ENCODE measurements at regions not wholly inside any gene's neighbourhood (a gene's known extent, or its start where the extent isn't known, plus 50 kb on each side); places are given as distances from the start of the nearest gene placed in this dataset.

- DNase-seq, result no peak
Observed at GRCh38 chr15:35857567-35858226, 311.7 kb upstream of the DPH6 start.

GRCh38 chr15:35858707-35859106 is 312.7 kb upstream of the DPH6 start:
- DNase-seq, result no peak

- DNase-seq, result no peak
Observed at GRCh38 chr15:35863655-35864054, 317.7 kb upstream of the DPH6 start.

- no peak for DNase-seq
Observed at GRCh38 chr15:35867356-35867755, 321.4 kb upstream of the DPH6 start.

GRCh38 chr15:35871282-35871681 is 325.3 kb upstream of the DPH6 start:
- DNase-seq, result no peak

DNA sequence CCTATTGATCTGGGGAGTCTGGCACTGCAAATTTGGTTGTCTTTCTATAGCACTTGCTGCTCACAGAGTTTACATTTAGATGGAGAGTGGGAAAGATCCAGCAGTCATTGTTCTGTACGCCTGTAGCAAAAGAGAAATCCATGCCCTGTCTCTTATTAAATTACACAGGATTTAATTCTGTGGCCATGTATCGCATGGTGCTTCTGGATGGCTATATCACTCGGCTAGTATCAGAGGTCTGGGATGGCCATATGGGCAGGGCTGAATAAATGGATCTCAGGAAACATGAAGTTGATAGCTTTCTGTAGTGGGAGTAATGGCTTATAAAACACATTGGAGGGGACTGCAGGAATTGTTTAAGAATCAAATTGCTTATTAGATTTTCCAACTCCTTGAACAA is 325.8 kb upstream of the DPH6 start:
- DNase-seq, result no peak

GRCh38 chr15:35872577-35872976 is 326.6 kb upstream of the DPH6 start:
- no peak for DNase-seq

- no peak for DNase-seq
Observed at GRCh38 chr15:35874260-35874905, 328.4 kb upstream of the DPH6 start.

GRCh38 chr15:35876762-35877161 is 330.8 kb upstream of the DPH6 start:
- DNase-seq, result no peak

DNA sequence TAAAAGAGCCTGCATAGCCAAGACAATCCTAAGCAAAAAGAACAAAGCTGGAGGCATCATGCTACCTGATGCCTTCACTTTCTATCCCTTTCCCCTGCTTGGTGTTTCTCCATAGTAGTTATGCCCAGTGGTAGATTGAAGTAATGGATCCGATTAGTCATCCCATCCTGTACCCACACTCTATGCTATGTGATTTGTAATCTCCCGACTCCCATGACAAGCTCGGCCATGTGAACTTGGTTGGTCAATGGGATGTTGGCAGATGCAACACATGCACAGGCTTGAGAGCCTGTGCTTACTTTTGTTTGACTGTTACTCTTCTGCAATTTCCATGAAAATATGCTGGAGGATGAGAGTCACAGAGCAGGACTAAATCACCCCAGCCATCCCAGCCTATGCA is 334.9 kb upstream of the DPH6 start:
- DNase-seq, result no peak

GRCh38 chr15:35885870-35886269 is 339.9 kb upstream of the DPH6 start:
- no peak for DNase-seq

DNA sequence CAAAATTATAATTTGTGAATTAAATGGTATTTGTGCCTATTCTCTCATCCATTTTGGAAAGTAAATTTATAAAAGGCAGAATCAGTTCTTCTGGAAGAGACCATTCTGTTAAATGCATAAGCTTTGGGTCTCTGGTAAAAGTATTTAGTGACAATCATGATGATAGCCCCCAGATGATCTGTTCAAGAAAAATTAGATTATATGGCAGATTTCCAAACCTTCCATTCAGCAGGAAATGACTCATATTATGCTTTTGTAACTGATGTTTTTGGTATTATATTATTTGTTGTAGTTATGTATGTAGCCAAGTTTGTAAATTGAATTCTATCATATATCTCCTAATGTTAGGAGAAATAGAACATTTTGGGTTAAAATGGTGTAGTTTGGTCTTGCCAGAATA is 340.8 kb upstream of the DPH6 start:
- no peak for DNase-seq

GRCh38 chr15:35888815-35889214 is 342.9 kb upstream of the DPH6 start:
- no peak for DNase-seq

GRCh38 chr15:35907511-35907910 is 361.5 kb upstream of the DPH6 start:
- DNase-seq, result no peak

DNA sequence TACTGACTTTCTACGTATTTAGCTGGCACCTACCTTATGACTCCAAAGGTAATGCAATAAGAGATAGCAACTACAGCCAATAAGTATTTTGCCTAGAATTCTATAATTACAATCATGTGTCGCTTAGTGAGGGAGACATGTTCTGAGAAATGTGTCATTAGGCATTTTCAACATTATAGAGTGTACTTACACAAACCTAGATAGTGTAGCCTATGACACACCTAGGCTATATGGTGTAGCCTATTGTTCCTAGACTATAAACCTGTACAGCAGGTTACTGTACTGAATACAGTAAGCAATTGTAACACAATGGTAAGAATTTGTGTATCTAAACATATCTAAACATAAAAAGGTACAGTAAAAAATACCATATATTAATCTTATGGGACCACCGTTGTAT is 363.4 kb upstream of the DPH6 start:
- no peak for DNase-seq

- DNase-seq, result no peak
Observed at GRCh38 chr15:35910227-35910626, 364.3 kb upstream of the DPH6 start.

- no peak for DNase-seq
Observed at GRCh38 chr15:35911052-35911777, 365.2 kb upstream of the DPH6 start.

GRCh38 chr15:35912196-35912595 is 366.2 kb upstream of the DPH6 start:
- DNase-seq, result no peak

DNA sequence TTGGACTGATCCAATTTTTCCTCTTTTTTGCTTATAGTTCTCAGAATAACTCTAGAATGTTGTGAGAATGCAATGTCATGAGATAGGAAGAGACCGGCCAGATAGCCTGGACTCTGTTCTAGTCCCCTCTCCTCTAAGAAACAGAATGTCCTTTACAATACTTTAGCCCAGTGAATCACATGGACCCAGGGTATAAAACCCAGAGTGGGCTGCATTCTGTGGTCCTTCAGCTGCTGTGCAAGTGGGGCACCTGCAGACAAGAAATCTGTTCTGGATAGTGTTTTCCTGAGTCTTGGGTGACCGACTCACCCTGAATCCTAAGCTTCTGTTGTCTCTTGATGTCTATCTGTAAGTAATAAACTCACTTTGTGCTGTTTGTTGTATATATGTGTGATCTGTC is 368.6 kb upstream of the DPH6 start:
- DNase-seq, result no peak

DNA sequence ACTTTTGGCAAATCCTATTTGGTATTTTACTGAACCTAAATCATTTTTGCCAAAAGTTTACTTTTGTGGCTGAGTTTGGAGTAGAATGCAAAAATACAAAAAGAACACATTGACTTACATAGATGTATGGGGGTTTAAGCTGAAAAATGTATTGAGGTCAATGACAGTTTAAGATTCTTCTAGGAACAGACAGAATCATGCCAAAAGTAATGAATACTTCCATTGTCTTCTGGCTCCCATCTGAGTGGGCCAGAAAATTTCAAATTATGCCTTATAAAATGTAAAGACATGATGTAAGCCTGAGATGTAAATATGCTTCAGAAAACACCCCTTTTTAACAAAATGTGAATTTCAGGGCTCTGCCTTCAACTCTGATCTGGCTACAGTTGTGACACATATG is 375.1 kb upstream of the DPH6 start:
- no peak for DNase-seq

- DNase-seq, result no peak
Observed at GRCh38 chr15:35925275-35926006, 379.5 kb upstream of the DPH6 start.

DNA sequence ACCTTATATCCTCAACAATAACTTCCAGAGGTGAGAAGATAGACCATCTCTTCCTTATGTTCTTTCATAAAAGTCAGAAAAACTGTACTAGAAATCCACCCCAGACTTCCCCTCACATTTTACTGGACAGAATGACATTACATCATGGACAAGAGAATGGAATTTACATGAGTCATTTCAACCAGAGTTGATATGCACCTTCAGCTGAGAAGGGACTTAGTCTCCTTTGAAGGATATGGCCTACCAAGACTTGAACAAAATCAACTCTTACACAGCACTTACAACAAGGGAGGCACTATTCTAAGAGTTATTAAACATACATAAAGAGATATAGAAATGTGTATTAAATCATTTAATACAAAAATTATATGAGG is 380.0 kb upstream of the DPH6 start:
- no peak for DNase-seq

DNA sequence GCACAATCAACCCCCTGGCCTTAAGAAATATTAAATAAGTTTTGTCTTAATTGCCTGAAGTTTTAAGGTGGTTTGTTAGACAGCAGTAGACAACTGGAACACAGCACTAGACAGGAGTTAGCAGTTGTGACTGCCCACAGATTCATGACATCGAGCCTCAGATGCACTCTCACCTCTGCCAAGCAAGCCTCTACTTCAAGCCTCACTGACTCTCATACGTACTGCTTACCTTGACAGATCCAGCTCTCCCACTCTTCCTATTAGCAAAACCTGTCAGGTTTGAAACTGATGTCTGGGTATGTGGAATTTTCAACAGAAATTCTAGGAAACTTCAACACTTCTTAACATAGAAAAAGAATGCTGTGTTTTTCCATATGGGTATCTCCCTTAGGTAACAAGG is 382.9 kb upstream of the DPH6 start:
- DNase-seq, result no peak
